Activated CD4-positive, alpha-beta T cell treated with anti-CD3 and anti-CD28 coated beads for 24 hours (primary cell): ENCODE measurements at regions not wholly inside any gene's neighbourhood (a gene's known extent, or its start where the extent isn't known, plus 50 kb on each side); places are given as distances from the start of the nearest gene placed in this dataset.

Source experiments
- DNase-seq, 2 donors: peaks; one replicate each; pipeline ENCODE4 v3.0.0-alpha.2; 2020; ENCODE audit warnings: low read depth in 2 of 2

DNA sequence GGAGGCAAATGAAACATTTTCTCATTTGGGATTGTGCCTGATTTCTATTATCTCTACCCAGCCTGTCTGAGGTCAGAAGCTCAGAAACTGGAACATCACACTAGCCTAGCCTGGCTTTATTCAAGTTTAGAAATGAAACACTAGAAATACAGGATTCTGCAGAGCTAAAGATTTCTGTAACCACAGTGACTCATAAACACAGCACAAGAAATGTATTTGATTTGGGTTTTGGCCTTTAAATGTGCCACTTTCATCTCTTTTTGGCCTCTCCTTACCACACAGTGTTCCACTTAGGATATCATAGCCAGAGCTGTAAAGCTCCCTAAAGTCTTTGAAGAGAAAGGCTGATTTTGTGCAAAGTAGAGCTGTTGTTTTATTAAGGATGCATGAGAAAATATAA is 307.5 kb downstream of the EMP1 start:
- DNase-seq: no peak

DNA sequence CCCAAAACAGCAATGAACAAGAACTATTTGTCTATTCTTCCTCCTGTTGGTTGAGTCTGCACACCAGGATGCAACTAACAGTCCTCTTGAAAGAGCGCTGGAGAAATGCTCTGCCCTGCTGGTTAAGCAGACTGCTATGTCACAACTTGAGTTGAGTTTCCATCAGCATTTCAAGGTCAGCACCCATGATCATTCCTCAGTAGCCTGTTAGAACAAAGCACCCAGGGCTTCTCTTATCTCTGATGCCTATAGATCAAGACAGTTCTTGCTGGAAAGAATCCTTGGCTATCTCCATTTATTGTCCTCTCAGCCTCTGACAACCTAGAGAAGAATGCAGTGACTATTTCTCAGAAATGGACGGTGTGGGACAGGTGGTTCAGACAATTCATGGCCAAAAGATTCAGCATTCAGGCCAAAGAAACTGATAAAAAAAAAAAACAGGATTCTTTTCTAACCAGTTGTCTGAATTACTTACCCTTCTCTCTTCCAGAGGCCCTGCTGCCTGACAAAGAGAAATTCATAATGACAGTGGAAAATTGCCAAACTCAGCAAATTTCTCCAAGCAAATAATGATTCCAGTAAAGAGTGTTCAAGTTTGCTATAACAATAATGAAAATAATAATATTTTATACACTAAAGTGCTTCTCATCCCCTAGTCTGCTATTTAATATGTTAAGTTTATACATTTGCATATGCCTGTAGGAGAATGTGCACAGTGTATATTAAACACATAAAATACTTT is 306.7 kb downstream of the EMP1 start:
- DNase-seq: no peak

DNA sequence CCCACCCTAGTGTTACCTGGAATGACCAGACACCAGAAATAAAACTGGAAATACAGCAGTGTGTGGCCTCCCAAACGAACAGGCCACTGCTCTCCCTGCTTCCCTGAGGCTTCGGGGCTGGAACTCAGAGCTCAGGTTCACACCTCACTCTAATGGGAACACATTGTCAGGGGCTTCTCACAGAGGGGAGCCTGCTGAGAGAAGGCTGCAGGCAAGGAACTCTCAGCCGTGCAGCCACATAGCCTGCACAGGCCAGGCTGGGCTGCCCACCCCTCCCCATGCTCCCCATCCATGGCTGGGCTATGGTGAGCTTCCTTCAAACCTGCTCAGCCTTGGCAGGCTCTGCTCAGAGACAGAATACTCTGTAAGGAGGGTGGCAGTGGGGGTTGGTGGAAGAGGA is 302.5 kb downstream of the EMP1 start:
- DNase-seq: no peak

DNA sequence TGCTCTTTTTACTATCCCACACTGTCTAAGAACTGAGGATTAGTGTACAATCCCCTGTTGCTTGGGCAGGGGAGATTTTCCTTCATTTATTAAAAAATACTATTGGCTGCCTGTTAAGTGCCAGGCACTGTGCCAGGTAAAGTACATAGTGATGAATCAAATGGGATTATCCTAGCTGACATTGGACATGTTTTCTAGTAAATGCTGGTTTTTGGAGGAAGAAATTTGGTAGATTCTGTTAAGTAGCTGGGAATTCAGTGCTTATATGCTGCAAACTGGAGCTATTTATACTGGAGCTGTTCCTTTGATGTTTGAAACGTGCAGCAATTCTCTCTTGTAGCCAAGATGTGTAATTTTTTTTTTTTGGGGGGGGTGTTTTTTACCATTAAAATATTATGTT is 299.6 kb downstream of the EMP1 start:
- no peak for DNase-seq

DNA sequence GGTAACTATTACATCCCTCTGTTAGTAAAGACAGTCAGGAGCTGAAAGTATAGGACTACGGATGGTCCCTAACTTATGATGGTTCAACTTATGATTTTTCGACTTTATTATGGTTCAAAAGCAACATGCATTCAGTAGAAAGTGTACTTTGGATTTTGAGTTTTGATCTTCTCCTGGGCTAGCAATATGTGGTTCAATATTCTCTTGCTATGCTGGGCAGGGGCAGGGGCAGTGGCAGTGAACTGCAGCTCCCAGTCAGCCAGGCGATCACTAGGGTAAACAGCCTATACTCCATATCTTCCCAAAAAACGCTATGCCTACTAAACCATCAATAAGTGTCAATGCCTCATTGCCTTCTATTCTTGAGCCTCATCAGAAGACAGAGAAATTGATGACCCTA is 292.7 kb downstream of the EMP1 start:
- DNase-seq: no peak

DNA sequence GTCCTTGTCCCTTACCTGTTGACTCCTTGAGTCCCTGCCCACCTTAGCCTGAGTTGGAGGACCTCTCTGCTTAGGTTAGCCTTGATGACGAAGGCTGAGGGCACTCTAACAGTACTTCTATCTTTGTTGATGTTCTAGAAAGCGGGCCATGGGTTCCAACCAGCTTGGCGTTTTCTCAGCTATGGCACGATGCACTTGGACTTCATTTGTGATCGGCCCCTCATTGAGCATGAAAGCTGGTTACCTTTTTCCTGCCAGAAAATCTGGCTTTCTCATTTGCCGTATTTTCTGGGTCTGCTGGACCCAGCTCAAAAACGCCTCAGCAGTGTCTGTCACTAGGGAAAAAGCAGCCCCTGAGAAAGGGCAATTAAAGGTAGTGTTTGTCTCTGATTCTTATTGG is 290.8 kb downstream of the EMP1 start:
- DNase-seq: no peak

DNA sequence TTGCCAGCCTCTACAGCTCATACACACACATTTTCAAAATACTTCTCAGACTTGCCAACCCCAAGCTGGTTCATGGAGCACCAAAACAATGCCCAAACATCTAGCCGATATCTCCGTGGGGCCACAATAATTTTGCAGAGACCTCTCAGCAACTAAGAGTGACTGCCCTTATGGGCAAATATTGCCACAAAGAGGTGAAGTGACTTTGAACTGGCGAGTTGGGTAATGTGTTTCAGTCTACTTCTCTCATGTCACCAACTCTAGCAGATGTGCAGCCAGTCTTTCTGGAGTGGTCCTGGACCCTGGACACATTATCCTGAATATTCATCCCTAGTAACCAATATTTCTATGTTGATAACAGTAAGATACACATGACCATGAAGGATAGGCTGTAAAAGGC is 290.3 kb downstream of the EMP1 start:
- no peak for DNase-seq

DNA sequence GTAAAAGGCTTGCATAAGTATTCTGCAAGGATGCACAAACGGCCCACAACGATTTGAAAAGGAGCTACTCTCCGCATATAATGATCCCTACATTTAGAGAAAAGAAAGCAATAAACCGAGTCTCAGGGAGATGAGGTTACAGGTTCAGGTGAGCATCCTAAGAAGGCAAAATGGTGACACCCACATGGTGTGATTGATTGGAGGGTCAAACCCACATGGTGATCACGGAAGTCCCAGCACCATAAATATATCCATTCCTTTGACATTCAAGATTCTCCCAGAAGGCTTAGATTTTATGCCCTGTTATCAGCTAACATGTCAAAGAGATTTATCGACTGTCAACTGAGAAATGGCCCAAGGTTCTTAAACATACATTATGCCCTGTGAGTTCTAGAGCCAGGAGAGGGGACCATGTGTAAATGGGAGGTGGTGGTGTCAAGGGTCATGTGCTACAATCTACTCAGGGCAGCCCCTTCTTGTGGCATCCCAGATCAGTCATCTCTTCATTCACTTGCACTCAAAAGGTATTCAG is 282.2 kb downstream of the EMP1 start:
- no peak for DNase-seq

DNA sequence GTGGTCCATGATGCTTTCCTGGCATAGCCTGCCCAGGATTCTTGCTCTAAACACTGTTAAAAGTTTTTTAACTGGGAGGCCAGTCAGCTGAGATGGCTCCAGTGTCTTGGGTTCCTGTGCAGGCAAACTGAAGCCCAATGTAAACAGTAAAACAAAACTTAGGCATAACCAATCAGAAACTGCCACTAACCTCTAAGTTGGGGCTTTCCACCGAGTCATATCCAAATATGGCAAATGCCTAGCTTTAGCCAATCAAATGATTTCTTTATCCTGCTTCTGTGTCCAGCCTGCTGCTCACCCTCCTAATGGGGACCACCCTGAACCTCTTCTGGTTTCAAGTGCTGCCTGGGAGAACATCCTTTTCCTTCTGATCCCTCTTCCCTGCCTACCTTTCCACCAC is 277.9 kb downstream of the EMP1 start:
- DNase-seq: no peak

DNA sequence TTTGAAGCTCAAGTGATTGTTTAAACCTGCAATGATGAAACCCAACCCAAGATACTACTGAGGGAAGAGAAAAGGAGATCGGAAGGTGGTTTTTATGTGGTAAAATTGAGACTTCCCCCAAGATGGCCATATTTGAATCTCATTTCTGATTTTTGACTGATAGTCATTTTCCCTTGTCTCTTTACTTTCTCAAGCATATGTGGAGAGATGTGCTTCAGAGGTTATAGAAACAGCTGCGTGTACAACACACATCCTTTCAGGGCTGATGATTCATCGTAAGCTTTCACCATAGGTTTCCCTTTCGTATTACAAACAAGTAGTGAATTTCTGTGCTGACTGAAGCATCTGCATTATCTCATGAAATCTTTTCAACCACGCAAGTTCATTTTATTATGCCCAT is 276.2 kb downstream of the EMP1 start:
- no peak for DNase-seq

DNA sequence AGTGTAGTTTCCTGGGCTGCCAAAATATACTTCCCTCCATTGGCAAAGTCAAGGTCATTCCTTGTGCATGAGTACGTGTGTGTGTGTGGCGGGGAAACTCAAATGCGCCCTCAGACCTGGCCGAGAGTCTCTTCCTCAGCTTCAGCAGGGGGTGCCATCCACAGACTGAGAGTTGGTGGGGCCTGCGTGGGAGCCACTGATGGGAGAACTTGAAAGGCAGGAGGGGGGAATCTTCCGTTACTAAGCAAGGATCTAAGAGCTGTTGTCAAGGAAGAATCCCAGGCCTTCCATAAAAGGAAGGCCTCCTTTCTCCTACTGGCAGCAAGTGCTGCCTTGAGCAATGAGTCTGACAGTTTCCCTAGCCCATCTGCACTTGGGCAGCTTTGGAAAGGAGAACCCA is 274.9 kb downstream of the EMP1 start:
- DNase-seq: no peak

DNA sequence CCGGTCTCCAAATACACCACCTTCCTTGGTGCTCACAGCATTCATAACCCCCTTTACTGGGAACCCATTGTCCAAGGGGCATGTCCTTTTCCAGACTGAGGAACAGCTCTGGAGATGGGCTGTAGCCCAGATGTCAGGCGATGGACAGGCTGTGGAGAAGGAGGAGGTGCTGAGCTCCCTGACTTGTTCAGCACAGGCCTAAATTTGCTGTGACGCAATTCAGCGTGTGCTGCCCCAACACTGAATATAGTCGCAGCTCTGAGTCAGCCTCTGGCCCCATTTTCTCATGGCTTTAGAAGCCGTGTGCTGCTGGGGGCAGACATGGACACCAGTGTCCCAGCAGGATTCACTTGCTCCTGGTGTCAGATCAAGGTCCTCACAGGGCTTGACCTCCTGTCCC is 269.1 kb downstream of the EMP1 start:
- no peak for DNase-seq

DNA sequence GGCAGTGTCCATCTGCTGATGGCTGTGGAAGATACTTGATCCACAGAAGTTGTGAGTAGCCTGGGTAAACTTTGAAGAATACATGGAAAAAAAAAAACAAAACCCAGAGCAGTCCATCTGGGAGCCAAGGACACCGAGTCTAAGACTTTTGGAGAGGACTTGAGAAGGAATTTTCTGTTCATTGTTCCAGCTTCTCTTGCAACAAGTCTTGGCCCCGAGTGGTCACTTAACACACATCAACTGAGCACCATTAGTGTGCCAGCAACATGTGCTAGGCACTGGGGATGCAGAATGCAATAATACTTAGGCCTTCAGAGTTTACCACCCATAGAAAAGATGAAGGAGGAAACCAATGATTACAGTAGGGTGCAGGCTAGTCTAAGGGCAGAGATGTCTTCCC is 266.7 kb downstream of the EMP1 start:
- no peak for DNase-seq

DNA sequence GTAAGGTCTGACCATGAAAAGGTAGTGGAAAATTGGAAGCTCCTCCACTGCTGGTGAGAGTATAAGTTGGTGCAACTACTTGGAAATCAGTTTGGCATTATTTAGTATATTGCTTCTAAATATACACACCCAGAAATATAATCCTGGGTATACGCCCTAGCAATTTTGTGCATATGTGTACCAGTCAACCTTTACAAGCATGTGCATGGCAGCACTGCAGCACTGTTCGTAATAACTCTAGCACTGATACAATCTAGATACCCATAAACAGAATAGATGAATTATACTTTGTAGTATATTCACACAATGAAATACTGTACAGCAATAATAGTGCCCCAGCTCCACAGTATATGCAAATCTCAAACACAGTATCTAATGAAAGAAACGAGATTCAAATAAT is 265.9 kb downstream of the EMP1 start:
- no peak for DNase-seq

DNA sequence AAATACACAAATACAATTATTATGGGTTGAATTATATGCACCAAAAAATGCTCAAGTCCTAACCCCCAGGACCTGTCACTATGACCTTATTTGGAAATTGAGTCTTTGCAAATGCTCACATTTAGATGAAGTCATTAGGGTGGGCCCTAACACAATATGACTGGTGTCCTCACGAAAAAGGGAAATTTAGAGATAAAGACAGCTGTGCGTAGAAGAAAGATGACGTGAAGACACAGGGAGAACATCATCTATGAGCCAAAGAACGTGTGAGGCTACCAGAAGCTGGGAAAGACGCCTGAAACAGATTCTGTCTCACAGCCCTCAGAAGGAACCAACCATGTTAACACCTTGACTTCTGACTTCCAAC is 259.2 kb downstream of the EMP1 start:
- DNase-seq: no peak

DNA sequence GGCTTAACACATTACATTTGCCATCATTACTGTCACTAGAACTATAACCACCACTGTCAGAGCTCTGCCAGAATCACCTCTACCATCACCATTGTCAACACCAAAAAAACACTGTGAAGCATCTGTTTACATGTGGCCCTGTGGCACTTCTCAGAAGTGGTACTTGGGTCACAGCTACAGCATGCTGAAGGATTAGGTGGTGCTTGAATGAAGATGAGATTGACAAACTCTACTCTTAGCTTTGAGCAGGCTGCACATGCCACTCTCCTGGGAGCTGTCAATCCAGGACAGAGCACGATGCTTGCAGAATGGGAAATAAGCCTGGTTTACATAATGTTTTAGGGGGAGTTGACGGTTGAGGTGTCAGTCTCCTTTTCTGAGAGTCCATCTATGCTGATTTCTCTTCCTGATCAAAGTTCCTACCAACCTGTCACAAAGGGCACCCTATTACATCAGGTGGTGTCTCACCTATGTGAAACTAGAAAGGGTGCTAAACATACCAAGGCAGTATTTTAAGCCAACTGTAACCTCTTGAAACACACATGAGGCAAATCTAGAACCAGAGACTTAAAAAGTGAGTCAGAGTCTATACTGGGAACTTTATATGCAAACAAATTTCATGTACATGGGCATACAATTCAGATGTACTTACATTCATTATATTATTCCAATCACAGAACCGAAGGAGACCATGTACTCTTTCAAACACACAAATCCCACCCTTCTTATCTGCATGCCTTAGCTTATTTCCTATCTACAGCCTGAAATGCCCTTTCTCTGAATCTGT is 258.7 kb downstream of the EMP1 start:
- no peak for DNase-seq

DNA sequence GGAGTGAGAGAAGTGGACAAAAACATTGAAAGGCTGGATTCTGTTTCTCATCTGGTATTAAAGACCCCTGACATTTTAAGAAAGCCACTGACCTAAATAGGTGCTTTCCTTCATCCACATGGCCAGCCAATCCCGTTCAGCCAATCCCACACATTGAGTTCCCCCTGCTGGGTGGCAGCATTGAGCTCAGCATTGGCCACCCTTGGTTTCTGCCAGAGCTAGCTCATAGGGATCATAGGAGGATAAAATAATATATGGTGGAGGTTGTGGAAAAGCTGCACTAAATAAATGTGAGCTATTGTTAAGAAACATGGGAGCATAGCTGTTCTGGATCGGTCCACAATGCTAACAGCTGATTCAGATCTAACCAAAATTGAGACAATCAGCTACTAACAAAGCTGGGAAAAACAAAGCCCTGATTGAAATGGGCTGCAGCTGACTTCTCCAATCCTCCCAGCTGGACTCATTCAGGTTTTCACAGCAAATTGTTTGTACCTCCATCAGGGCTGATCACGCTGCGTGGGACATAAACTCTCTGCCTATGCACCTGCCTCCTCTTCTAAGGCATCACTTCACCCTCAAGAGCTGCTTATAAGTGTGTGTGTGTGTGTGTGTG is 256.5 kb downstream of the EMP1 start:
- DNase-seq: no peak

DNA sequence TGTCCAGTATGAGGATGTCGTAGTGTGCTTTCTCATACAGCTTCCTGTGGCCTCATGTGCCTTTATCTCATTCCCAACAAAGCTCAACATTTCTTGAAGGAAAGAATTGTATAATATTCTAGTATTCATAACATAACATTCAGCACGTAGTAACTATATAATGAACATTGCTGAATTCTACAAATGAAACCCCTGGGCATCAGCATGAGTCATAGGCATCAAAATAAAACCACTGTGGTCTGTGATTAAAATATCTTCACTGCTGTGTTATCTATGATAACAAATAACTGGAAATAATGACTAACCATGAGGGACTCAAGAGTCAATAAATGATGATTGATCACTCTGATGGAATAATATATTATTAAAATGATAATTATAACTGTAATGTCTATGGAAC is 255.2 kb downstream of the EMP1 start:
- no peak for DNase-seq

DNA sequence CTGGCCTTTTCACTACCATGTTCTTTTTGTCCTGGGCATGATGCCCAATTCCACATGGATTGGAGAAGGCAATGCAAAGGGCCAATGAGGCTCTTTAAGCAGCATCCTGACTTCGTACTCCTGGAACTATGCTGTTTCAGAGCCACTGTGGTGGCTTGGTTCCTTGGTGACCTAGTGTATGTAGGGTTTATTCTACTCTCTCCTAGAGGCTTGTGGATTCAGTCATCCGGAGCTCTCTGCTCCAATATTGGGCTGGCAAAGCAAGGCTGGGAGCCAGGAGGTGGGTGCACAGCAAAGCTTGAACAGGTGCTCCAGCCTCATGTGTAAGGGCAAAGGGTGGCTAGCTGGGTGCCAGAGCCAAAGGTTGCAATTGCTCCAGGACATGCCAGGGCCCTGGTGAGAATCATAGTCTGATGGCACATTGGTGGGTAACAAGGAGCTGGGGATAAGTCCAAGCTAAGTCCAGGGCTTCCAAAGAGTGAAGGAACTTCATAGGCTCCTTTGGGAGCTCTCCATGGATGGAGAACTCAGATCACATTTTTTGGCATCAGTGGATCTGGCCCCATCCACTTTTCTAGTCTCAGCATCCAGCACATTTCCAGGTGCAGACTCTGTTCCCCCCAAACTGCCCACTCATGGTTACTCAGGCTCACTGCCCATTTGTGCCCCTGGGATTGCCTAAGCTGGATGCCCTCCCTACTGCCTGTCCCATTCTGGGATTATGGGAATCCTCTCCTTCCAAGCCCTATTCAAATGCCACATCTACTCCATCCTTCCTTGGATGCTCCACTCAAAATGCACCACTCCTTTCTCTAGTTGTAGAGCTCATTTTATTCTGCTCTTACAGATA is 253.9 kb downstream of the EMP1 start:
- no peak for DNase-seq

DNA sequence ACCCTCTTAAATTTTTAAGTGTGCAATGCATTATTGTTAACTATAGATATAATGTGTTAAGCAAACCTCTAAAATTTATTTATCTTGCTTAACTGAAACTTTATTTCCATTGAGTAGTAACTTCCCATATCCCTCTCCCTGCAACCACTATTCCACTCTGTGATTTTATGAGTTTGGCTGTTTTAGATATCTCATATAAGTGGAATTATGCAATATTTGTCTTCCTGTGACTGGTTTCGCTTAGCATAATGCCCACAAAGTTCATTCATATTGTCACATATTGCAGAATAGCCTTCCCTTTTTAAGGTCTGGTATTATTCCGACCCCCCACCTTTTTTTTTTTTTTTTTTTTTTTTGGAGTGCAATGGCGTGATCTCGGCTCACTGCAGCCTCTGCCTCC is 247.6 kb downstream of the EMP1 start:
- DNase-seq: no peak

DNA sequence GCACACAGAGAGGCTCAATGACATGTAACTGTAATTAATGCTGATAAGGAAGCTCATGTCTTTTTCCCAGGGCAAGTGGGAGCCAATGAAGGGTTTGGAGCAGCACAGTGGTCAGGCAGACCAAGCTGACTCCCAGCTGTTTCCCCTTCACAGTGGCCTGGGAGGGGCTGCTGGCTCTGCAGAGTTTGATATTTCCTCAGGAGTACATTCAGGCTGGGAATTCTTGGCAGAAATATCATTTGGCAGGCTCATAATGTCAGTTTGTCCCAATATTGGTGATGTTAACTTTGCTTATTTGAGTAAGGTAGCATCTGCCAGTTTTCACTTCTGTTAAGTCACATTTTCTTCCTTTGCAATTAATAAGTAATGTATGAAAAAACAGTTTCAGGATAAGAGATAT is 247.0 kb downstream of the EMP1 start:
- DNase-seq: no peak

DNA sequence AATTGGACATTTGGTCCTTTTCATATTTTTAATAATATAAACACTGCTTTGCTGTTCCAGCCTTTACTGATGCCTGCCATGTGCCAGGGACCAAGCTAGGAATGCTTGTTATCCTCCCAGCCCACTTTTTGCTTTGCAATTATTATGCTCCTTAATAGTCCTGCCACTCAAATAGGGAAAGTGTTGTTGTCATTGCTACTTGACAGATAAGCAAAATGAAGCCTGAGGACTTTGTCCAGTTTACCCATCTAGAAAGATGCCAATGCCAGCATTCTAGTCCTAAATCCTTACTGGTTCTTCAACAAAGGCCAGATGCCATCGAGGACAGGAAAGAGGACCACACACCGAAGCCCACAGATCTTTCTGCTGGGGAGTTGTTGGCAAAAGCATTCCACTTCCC is 246.5 kb downstream of the EMP1 start:
- no peak for DNase-seq
